GM21367 (cell line): ENCODE measurements at regions not wholly inside any gene's neighbourhood (a gene's known extent, or its start where the extent isn't known, plus 50 kb on each side); places are given as distances from the start of the nearest gene placed in this dataset.

Experiments used
- ATAC-seq: cut with Tn5 transposase; IDR thresholded peaks from one replicate; pipeline ENCODE4 v1.9.1; 2021; ENCODE audit not compliant: unreplicated experiment

DNA sequence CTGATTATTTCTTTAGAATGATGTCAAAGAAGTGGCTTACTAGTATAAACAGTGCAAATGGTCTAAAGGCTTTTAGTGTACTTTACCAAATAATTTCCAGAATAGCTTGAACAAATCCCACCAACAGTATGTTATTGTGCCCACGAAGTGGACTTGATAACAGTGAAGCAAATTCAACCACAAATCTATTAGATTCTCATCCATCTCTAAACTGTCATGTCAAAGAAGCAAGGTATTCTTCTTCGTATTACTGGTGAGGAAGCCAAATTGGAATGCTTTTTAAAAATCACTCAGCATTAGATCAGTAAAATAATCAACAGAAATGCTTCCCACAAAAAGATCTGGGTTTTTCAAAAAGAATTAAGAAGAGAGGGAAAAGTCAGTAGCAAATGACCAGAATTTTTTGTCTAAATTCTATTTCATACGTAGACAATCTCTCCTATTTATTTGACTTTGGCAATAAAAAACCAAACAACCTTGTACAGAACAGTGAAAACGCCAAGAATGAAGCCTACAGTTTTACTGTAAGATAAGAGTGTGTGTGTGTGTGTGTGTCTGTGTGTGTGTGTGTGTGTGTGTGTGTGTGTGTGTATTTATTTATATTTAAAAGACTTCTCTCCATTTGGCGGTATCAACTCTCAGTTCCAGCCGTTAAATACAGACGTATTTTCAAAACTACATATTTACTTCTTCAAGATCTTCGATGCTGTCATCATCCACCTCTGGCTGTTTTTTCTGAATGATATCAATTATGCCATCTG is 114.6 kb downstream of the CYB561 start:
- ATAC-seq, result no peak

- no peak for ATAC-seq
Observed at GRCh38 chr17:63332286-63332685, 113.8 kb downstream of the CYB561 start.

GRCh38 chr17:63333869-63334268 is 112.2 kb downstream of the CYB561 start:
- ATAC-seq, result no peak

GRCh38 chr17:63335831-63336230 is 110.3 kb downstream of the CYB561 start:
- no peak for ATAC-seq

GRCh38 chr17:63337579-63337978 is 108.5 kb downstream of the CYB561 start:
- ATAC-seq, result no peak

DNA sequence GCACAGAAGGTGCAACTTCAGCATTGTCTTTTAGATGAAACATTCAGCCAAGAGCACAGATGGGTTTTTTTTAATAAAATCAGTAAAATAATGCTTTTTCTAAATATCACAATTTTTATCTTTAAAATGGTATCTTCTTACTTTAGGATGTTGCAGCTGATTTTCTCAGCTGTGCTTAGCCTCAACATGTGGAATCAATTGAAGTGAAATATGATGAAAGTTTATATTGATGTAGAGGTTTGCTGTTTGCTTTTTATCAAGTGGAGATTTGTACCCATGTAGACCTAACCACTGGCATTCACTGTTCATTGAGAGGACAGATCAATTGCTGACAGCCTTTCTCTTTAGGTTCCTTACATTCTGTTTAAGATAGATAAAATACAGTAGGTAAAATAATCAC is 107.8 kb downstream of the CYB561 start:
- ATAC-seq, result no peak

GRCh38 chr17:63341276-63341675 is 104.8 kb downstream of the CYB561 start:
- ATAC-seq, result no peak

DNA sequence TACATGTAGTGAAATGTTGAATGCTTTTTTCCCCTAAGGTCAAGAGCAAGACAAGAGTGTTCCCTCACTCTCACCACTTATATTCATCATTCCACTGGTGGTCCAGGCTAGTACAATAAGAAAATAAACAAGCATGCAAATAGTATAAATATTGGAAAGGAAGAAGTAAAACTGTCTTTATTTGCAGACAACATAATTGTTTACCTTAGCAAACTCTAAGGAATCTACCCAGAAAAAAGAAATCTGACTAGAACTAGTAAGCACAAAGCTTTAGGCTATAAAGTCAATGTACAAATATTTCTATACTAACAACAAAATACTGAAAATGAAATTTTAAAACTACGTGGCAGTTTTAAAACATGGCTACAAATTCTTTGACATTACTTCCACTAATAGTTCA is 101.7 kb downstream of the CYB561 start:
- no peak for ATAC-seq

- ATAC-seq, result no peak
Observed at GRCh38 chr17:63345611-63346010, 100.5 kb downstream of the CYB561 start.

DNA sequence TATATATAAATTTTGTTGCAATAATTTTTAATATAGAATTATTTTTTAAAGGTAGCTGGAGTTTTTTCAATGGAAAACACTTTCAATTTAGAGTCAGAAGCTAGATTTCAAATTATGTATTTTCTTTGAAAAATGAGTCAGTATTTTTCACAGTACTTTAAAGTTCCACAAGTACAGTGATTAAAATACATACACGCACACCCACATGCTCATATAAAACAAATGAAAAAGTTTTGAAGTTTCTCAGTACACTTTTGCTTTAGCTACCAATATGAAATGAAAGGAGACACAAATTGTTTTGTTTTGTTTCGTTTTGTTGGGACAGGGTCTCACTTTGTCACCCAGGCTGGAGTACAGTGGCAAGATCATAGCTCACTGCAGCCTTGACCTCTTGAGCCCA is 98.6 kb downstream of the CYB561 start:
- ATAC-seq, result no peak

DNA sequence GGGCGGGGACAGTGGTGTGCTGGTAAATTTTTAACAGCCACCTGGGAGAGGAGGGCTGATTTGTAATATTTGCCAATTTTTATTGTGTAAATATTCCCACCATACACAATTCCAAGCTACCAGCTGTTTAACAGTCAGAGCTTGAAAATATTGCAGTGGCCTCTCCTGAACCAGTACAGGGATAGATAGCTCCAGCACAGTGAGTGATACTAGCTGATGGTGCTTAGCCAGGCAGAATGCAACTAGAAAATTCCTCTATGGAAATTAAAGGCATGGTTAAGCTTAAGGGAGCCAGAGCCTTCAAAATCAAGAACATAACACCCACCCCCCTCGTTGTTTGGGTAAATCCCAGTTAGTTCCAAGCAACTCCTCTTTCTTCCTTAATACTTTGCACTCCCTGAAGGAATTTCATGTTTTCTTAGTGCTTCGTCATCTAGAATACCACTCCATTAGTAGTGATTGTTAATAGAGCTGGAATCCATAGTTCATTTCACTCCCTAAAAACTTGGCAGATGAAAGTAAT is 96.6 kb downstream of the CYB561 start:
- no peak for ATAC-seq

DNA sequence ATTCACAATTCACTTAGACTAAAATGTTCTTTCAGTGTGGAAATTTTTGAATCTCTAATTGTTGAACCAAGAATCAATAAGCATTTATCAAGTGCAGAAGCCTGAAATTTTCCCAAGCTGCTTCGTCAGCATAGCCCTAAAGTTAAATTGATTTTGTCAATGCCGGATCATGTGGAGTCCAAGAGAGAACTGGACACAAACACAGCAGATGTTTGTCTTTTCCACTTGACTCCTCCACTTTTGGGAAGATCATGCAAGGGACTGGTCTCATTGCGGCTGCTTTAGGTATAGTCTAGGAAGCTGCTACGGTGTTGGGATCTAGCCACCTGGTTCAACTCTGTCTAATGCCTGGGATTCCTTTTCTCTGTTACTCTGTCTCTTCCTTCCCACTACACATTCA is 95.7 kb downstream of the CYB561 start:
- no peak for ATAC-seq

DNA sequence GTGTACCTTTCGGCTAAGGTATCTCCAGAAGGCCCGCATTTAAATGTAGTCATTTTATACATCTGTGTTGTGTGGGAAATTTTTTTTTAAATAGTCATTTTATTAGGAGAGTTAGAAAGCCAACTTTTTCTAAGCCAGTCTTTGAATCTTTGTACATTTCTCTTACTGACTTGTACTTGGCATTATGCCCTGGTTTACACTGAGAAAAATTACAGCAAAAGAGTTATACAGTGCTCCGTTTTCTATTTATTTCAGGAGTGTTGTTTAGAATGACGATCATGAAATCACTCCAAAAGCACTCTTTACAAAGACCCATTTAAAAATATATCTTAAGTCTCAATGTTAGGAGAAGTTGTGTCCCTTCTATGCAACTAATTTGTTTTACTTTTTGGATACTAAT is 91.8 kb downstream of the CYB561 start:
- ATAC-seq, result no peak

GRCh38 chr17:63356337-63356757 is 89.8 kb downstream of the CYB561 start:
- ATAC-seq, result no peak

DNA sequence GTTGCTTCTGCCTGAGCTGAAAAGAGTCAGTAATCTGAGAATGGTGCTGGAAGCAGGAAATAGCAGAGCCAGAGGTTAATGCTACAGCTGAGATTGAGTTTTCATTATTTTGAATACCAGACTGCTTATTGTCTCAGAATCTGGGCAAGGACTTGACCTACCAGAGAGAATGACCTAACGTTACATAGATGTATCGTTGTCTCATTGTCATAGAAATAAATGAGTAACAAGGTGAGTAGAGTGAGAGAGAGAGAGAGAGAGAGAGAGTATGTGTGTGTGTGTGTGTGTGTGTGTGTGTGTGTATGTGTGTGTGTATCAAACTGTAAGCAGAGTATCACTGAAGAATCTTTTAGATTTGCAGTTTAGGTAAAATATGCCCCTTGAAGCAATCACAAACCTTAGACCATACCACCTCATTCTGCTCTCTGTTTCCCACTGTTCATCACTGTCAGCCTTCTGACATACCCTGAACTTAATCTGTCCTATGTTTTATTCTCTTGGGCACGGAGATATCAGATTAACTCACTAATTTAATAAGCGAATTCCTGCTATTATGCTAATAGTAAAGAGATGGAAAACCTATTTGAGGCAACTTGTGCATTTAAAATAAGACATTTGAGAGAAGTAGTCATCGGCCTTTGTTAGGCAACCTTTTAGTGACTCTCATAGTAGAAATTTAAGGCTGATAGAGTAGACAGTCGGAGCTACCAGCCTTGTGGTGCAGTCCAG is 87.8 kb downstream of the CYB561 start:
- no peak for ATAC-seq

DNA sequence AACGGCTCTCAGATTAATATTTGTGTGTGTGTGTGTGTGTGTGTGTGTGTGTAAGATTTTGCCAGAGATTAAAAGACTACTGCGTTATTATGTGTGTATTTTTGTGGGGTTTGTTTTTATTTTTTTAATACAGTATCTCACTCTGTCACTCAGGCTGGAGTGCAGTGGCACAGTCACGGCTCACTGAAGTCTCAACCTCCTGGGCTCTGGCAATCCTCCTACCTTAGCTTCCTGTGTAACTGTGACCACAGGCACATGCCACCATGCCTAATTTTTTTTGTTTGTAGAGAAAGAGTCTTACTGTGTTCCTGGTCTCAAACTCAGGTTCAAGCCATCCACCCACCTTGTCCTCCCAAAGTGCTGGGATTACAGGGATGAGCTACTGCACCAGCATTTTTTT is 87.2 kb downstream of the CYB561 start:
- no peak for ATAC-seq

DNA sequence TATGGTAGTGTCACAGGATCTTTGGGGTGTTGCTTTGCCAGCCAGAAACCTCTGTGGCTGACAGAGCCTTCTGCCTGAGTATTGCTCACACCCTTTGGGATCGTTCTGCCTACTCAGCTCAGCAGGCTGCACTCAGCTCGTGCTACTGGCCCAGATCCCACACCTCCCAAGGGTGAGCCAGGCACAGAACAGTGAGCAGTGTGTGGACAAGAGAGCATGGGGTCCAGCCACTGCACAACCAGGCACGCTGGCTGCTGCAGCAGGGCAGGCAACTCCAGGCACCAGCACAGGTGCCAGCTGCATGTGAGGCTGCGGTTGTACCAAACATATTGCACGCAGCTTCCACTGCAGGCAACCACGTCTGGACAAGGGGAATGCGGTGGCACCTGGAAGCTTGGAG is 84.9 kb downstream of the CYB561 start:
- ATAC-seq, result no peak

DNA sequence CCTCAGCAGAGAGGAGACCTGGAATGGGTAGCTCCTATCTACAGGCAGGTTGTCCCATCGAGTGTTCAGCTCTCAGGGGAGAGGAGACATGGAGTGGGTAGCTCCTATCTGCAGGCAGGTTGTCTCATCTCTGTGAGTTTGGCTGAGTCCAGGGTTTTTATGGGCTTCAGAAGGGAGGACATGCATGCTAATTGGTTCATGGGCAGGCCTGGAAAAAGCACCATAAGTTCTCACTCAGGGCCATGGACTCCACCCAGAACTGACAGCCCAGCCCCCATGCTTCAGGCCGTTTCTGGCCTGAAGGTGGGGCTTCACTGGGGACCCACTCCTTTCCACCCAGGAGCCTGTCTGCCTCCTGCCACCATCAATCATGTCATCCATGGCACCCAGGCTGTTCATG is 84.0 kb downstream of the CYB561 start:
- ATAC-seq, result no peak

GRCh38 chr17:63364387-63364786 is 81.7 kb downstream of the CYB561 start:
- no peak for ATAC-seq

DNA sequence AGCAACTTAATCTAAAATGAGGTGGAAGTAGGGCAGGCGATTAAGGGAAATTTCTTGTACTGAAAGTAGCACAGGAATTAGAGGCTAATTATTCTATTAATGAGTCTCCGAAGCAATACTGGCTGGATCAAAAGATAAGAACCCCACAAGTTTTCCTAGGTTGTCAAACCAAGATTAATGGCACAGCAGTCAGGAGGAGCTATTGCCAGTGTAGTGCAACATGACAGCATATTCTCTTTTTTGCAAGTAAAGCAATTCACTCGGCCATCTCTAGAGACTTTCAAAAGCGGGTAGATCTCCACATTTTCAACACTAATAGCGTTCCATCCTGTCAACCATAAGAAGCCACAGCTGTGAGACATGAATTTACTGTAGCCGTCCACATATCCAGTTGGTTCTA is 81.2 kb downstream of the CYB561 start:
- no peak for ATAC-seq

- no peak for ATAC-seq
Observed at GRCh38 chr17:63365366-63366240, 80.5 kb downstream of the CYB561 start.

DNA sequence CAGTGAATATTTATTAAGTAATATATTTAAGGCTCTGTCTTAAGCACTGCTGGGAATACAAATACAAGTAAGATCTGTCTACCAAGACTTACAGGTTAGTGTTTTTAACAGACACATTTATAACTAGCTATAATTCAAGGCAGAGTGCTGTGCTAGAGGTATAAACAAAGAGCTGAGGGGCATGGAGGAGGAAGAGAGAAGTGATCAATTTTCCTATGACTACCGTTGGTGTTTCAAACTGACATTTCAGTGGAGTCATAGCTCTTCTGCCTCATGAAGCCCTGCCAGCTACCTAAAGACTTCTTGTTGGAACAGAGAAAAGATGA is 79.9 kb downstream of the CYB561 start:
- no peak for ATAC-seq
